ENCODE measurements at regions not wholly inside any gene's neighbourhood (a gene's known extent, or its start where the extent isn't known, plus 50 kb on each side); places are given as distances from the start of the nearest gene placed in this dataset.

DNA sequence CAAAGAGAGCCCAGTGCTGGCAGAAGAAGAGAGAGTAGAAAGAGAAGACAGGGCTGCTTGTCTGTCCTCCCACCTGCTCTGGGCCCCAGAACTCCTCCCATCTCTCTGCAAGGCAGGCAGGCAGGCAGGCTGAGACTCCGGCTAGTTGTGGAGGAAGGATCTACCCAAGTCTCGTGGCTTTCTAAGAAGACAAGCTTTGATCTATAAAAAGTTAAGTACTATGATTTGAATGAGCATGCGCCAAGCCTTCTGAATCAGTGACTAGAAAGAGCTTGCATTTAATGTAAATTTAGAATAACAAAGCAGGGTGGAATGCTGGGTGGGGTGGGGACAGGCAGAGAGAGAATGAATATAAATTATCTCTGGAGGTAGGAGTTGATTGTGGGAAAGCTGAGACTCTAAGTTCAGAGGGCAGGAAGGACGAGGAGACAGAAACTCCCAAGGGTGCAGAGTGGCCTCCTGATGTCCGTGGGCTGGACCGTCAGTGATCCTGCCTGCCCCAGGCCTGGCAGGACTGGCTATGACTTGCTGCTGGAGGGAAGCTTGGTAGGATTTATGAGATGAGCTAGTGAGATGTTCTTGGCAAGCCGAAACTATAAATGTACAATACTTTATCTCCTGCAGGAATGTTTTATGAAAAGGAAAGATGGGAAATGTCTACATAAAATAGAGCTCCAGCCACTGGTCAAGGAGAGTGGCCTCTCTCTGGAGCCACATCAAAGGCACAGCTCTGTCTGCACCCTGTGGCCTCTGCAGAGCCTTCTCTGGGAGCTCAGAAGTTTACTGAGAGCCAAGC, 447.5 kb downstream of the TNS1 start:
- H3K27ac Mint-ChIP-seq (ENCODE audit: unreplicated experiment): no peak overlapping the region
- peaks cover 2% of the 10 kb centered on the region for H3K27me3 Mint-ChIP-seq (ENCODE audit: unreplicated experiment)
- H3K36me3 Mint-ChIP-seq (ENCODE audit: low read depth, unreplicated experiment): no peaks in the 10 kb centered on the region
- H3K4me3 Mint-ChIP-seq (ENCODE audit: unreplicated experiment): no peak overlapping the region
- no peak for DNase-seq (ENCODE audit: low spot score)
- H3K9me3 Mint-ChIP-seq (ENCODE audit: unreplicated experiment): no peaks in the 10 kb centered on the region
- TF ChIP-seq, protein P1, sequence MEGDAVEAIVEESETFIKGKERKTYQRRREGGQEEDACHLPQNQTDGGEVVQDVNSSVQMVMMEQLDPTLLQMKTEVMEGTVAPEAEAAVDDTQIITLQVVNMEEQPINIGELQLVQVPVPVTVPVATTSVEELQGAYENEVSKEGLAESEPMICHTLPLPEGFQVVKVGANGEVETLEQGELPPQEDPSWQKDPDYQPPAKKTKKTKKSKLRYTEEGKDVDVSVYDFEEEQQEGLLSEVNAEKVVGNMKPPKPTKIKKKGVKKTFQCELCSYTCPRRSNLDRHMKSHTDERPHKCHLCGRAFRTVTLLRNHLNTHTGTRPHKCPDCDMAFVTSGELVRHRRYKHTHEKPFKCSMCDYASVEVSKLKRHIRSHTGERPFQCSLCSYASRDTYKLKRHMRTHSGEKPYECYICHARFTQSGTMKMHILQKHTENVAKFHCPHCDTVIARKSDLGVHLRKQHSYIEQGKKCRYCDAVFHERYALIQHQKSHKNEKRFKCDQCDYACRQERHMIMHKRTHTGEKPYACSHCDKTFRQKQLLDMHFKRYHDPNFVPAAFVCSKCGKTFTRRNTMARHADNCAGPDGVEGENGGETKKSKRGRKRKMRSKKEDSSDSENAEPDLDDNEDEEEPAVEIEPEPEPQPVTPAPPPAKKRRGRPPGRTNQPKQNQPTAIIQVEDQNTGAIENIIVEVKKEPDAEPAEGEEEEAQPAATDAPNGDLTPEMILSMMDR (IDR thresholded peaks at IDR 0.05; ENCODE audit: unreplicated experiment): no peak
- H3K4me1 Mint-ChIP-seq (ENCODE audit: unreplicated experiment): no peaks in the 10 kb centered on the region

DNA sequence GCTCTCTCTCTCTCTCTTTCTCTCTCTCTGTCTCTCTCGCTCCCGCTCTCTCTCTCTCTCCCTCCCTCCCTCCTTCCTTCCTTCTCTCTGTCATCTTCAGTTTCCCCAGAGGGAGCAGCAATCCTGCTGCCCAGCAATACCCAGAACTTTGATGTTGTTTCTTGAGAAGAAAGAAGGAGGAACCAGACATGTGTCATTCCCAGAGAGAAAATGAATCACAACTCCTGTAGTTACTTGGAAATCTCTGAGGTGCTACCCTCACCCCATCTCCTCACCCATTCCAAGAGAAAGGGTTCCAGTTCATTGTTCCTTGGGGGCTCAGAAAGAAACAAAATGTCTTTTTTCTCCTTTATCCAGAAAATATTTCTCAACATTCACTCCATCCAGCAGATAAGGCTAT, 449.1 kb downstream of the TNS1 start:
- no peak for DNase-seq (ENCODE audit: low spot score)

DNA sequence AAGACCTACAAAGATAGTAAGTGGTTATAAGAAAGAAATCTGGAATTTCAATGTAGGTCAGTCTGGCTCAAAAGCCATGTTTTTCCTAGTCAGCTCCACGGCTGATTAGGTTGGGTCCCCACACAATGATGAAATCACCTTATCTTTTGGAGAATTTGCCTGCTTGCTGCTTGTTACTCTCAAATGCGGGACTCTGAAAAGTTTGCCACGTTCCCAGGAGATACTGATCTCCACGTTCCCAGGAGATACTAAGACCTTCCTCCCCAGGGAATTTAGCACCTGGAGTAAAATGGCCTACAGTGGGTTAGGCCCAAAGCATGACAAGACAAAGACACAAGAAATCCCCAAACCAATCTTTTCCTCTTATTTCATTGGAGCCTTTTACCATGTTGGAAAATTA, 449.6 kb downstream of the TNS1 start:
- Mint-ChIP-seq H3K4me1 (ENCODE audit: unreplicated experiment) (no peaks in the 10 kb centered on the region), H3K9me3 (ENCODE audit: unreplicated experiment) (no peaks in the 10 kb centered on the region)

More for the DNA sequence above, 449.1 kb downstream of the TNS1 start:
- TF ChIP-seq, protein P1 (IDR thresholded peaks at IDR 0.05; ENCODE audit: unreplicated experiment): no peak
- H3K27me3 Mint-ChIP-seq (ENCODE audit: unreplicated experiment): peaks cover 2% of the 10 kb centered on the region
- no peaks in the 10 kb centered on the region for H3K36me3 Mint-ChIP-seq (ENCODE audit: low read depth, unreplicated experiment)
- H3K4me3 Mint-ChIP-seq (ENCODE audit: unreplicated experiment): no peak overlapping the region
- no peak overlapping the region for H3K27ac Mint-ChIP-seq (ENCODE audit: unreplicated experiment)
- H3K9me3 Mint-ChIP-seq (ENCODE audit: unreplicated experiment): no peaks in the 10 kb centered on the region
- no peaks in the 10 kb centered on the region for H3K4me1 Mint-ChIP-seq (ENCODE audit: unreplicated experiment)

DNA sequence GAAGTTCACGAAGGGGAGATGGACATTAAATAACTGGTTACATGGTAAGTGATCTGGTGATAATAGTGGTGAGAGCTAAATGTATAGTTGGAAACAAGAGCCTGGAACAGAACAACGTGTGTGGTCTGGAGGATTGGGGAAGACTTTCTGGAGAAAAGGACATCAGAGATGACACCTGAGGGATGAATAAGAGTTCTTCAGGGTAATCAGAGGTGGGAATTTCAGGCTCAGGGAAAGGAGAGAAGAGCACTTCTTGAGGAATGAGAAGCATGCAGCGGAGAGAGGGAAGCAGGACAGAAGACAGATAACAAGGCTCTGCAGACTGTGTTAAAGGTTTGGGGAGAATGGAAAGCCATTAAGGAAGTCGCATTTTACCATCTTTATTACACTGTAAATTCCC, 450.7 kb downstream of the TNS1 start:
- H3K9me3 Mint-ChIP-seq (ENCODE audit: unreplicated experiment): no peaks in the 10 kb centered on the region
- no peaks in the 10 kb centered on the region for H3K36me3 Mint-ChIP-seq (ENCODE audit: low read depth, unreplicated experiment)
- no peak for DNase-seq (ENCODE audit: low spot score)
- H3K4me1 Mint-ChIP-seq (ENCODE audit: unreplicated experiment): no peaks in the 10 kb centered on the region
- TF ChIP-seq, protein P1 (IDR thresholded peaks at IDR 0.05; ENCODE audit: unreplicated experiment): no peak
- H3K4me3 Mint-ChIP-seq (ENCODE audit: unreplicated experiment): no peak overlapping the region
- no peak overlapping the region for H3K27ac Mint-ChIP-seq (ENCODE audit: unreplicated experiment)
- peaks cover 1% of the 10 kb centered on the region for H3K27me3 Mint-ChIP-seq (ENCODE audit: unreplicated experiment)

More for the DNA sequence above, 449.6 kb downstream of the TNS1 start:
- H3K36me3 Mint-ChIP-seq (ENCODE audit: low read depth, unreplicated experiment): no peaks in the 10 kb centered on the region
- H3K4me3 Mint-ChIP-seq (ENCODE audit: unreplicated experiment): no peak overlapping the region
- DNase-seq (ENCODE audit: low spot score): no peak
- H3K27me3 Mint-ChIP-seq (ENCODE audit: unreplicated experiment): peaks cover 2% of the 10 kb centered on the region
- H3K27ac Mint-ChIP-seq (ENCODE audit: unreplicated experiment): no peak overlapping the region
- TF ChIP-seq, protein P1 (IDR thresholded peaks at IDR 0.05; ENCODE audit: unreplicated experiment): no peak

DNA sequence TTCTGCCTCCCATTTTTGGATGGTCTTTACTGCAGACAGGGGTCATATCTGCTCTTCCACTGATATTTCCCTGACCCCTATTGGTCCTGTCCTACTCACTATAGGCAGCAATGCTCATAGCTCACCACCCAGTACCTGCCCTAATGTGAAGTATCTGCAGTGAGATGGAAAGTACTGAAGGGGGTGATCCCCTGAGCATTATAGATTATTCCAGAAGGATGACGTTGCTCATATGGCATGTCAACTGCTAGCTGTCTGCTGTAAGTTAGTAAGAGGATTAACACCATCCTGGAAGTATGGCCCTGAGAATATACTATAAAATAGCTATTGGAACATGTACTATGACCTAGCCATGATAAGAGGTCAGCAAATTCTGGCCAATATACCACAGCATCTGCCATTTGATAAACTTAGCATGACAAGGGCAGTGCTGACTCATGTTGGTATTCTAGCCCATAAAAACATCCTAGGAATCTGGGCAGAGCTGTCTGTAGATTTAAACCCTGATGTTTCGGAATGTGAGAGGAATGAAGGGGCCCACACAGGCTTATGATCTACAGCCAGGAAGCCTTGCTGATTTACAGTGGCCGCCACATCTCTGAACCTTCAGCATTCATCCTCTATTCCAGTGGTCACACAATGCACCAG, 451.4 kb downstream of the TNS1 start:
- DNase-seq (ENCODE audit: low spot score): no peak
- Mint-ChIP-seq H3K27ac (ENCODE audit: unreplicated experiment) (no peak overlapping the region), H3K4me3 (ENCODE audit: unreplicated experiment) (no peak overlapping the region), H3K36me3 (ENCODE audit: low read depth, unreplicated experiment) (no peaks in the 10 kb centered on the region), H3K4me1 (ENCODE audit: unreplicated experiment) (no peaks in the 10 kb centered on the region), H3K9me3 (ENCODE audit: unreplicated experiment) (no peaks in the 10 kb centered on the region), H3K27me3 (ENCODE audit: unreplicated experiment) (no peaks in the 10 kb centered on the region)
- TF ChIP-seq, protein P1 (IDR thresholded peaks at IDR 0.05; ENCODE audit: unreplicated experiment): no peak
